ENCODE measurements at regions not wholly inside any gene's neighbourhood (a gene's known extent, or its start where the extent isn't known, plus 50 kb on each side); places are given as distances from the start of the nearest gene placed in this dataset.
"Not testable (repeated sequence)": the region's sequence is repeated elsewhere in the genome, so short reads cannot be mapped to it uniquely, and the experiment has no call there.

GRCh38 chr2:7557376-7557775 is 640.2 kb downstream of the RNF144A start:
- DNase-seq, result no peak

GRCh38 chr2:7559791-7560190 is 642.6 kb downstream of the RNF144A start:
- no peak for DNase-seq

- DNase-seq, result no peak
Measured at GRCh38 chr2:7566382-7566881, 649.2 kb downstream of the RNF144A start.

- not testable (repeated sequence) for DNase-seq
Measured at GRCh38 chr2:7567116-7567515, 649.9 kb downstream of the RNF144A start.

- DNase-seq, result no peak
Measured at GRCh38 chr2:7567646-7568045, 650.4 kb downstream of the RNF144A start.

GRCh38 chr2:7570247-7570646 is 653.0 kb downstream of the RNF144A start:
- DNase-seq, result no peak

GRCh38 chr2:7571701-7572100 is 654.5 kb downstream of the RNF144A start:
- no peak for DNase-seq

- DNase-seq, result no peak
Measured at GRCh38 chr2:7572450-7572849, 655.2 kb downstream of the RNF144A start.

GRCh38 chr2:7573166-7573825 is 656.1 kb downstream of the RNF144A start:
- DNase-seq, result no peak

- DNase-seq, result no peak
Measured at GRCh38 chr2:7574385-7574784, 657.2 kb downstream of the RNF144A start.

- no peak for DNase-seq
Measured at GRCh38 chr2:7577769-7578168, 660.6 kb downstream of the RNF144A start.

GRCh38 chr2:7584017-7584416 is 666.8 kb downstream of the RNF144A start:
- no peak for DNase-seq

- DNase-seq, result no peak
Measured at GRCh38 chr2:7586898-7587297, 669.7 kb downstream of the RNF144A start.

GRCh38 chr2:7588295-7588694 is 671.1 kb downstream of the RNF144A start:
- no peak for DNase-seq

- no peak for DNase-seq
Measured at GRCh38 chr2:7592618-7593140, 675.5 kb downstream of the RNF144A start.

GRCh38 chr2:7593360-7593759 is 676.1 kb downstream of the RNF144A start:
- no peak for DNase-seq

- no peak for DNase-seq
Measured at GRCh38 chr2:7594211-7594610, 677.0 kb downstream of the RNF144A start.

- no peak for DNase-seq
Measured at GRCh38 chr2:7595206-7595605, 678.0 kb downstream of the RNF144A start.

- no peak for DNase-seq
Measured at GRCh38 chr2:7598402-7598801, 681.2 kb downstream of the RNF144A start.

- no peak for DNase-seq
Measured at GRCh38 chr2:7599462-7600258, 682.4 kb downstream of the RNF144A start.

GRCh38 chr2:7601990-7602389 is 684.8 kb downstream of the RNF144A start:
- no peak for DNase-seq

- DNase-seq, result no peak
Measured at GRCh38 chr2:7604456-7604855, 687.2 kb downstream of the RNF144A start.

- DNase-seq, result no peak
Measured at GRCh38 chr2:7607441-7608173, 690.4 kb downstream of the RNF144A start.

All from kidney glomerular epithelial cell (primary cell).